ENCODE measurements at regions not wholly inside any gene's neighbourhood (a gene's known extent, or its start where the extent isn't known, plus 50 kb on each side); places are given as distances from the start of the nearest gene placed in this dataset.

DNA sequence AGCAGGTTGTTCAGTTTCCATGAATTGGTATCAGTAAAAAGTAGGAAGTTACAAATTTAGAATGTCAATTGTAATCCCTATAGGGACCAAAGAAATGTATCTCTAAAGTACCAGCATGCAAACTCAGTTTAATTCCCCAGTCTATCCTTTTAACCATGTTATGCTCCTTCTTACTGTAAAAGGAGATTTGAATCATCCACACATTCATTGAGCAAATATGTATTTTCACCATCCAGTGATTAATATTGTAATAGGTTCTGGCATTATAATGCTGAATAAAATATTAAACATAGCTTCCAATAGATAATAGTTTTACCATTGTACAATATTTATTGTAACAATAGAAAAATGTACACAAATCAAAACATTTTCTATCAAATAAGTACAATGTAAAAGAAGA lies 228.2 kb upstream of the SEMA3A start:
- Histone ChIP-seq H3K27me3 (ENCODE audit: control insufficient read depth, insufficient read depth, low read length) (no peaks in the 10 kb centered on the region), H3K9ac (ENCODE audit: low read length in 3 of 3) (no peak overlapping the region), H3K9me3 (ENCODE audit: control insufficient read depth in 2 of 3, insufficient read depth in 1 of 3, low read length in 3 of 3) (no peaks in the 10 kb centered on the region), H3K27ac (ENCODE audit: low read depth in 2 of 2, low read length in 2 of 2) (no peak overlapping the region), H3K4me1 (ENCODE audit: control insufficient read depth in 2 of 3, insufficient read depth in 2 of 3, low read depth in 1 of 3, low read length in 3 of 3) (no peaks in the 10 kb centered on the region), H3K36me3 (ENCODE audit: control insufficient read depth in 2 of 3, insufficient read depth in 3 of 3, low read length in 3 of 3) (no peaks in the 10 kb centered on the region), H3K4me3 (ENCODE audit: low read length in 3 of 3) (no peak overlapping the region)
- intact Hi-C loops (cut with DNase I): no loop called here
- TF ChIP-seq, protein P1, sequence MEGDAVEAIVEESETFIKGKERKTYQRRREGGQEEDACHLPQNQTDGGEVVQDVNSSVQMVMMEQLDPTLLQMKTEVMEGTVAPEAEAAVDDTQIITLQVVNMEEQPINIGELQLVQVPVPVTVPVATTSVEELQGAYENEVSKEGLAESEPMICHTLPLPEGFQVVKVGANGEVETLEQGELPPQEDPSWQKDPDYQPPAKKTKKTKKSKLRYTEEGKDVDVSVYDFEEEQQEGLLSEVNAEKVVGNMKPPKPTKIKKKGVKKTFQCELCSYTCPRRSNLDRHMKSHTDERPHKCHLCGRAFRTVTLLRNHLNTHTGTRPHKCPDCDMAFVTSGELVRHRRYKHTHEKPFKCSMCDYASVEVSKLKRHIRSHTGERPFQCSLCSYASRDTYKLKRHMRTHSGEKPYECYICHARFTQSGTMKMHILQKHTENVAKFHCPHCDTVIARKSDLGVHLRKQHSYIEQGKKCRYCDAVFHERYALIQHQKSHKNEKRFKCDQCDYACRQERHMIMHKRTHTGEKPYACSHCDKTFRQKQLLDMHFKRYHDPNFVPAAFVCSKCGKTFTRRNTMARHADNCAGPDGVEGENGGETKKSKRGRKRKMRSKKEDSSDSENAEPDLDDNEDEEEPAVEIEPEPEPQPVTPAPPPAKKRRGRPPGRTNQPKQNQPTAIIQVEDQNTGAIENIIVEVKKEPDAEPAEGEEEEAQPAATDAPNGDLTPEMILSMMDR (IDR thresholded peaks at IDR 0.05; ENCODE audit: borderline replicate concordance, extremely low read depth, insufficient read depth): no peak
- DNase-seq: no peak
- no peak for FAIRE-seq

DNA sequence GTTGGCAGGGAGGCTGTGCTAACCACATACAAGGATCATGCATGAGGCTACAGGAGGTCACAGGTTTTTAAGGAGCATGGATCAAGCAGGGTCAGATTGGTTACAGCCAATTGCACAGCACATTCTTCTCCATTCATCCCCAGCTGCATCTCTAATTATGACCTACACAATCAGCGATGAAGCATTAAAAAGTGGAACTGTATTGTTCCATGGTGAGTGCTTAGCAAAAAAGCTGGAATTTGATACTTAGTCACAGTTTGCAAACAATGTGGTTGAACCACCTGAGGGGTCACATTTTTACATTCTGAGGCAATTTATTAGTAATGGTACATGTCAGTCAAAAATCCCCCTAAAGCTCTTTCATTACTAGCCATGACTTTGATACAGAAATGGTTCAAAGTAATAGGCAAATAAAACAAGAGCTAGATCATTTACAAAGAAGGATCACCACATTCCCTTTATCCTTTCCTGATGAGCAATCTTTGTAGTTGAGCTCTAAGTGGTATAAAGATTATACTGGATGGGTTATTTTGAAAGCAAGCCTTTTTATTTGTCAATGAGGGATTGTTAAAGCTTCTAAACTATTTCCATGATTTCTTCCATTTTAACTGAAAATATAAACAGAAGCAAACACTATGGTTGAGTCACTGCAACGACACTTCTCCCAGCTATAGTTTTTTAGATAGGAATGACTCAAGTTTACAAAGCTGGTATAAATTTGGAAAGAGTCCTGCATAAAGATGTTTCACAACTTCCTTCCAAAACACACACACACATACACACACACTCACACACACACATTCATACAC lies 217.8 kb upstream of the SEMA3A start:
- Histone ChIP-seq H3K9ac (ENCODE audit: low read length in 3 of 3) (no peak overlapping the region), H3K27me3 (ENCODE audit: control insufficient read depth, insufficient read depth, low read length) (no peaks in the 10 kb centered on the region), H3K4me1 (ENCODE audit: control insufficient read depth in 2 of 3, insufficient read depth in 2 of 3, low read depth in 1 of 3, low read length in 3 of 3) (no peaks in the 10 kb centered on the region), H3K27ac (ENCODE audit: low read depth in 2 of 2, low read length in 2 of 2) (no peak overlapping the region), H3K4me3 (ENCODE audit: low read length in 3 of 3) (no peak overlapping the region), H3K9me3 (ENCODE audit: control insufficient read depth in 2 of 3, insufficient read depth in 1 of 3, low read length in 3 of 3) (no peaks in the 10 kb centered on the region), H3K36me3 (ENCODE audit: control insufficient read depth in 2 of 3, insufficient read depth in 3 of 3, low read length in 3 of 3) (no peaks in the 10 kb centered on the region)
- FAIRE-seq (no peak), DNase-seq (peak in 2 of 5 donors; percentile 54 to 58)
- TF ChIP-seq, protein P1 (IDR thresholded peaks at IDR 0.05; ENCODE audit: borderline replicate concordance, extremely low read depth, insufficient read depth): no peak
- intact Hi-C loops (cut with DNase I): no loop called here

DNA sequence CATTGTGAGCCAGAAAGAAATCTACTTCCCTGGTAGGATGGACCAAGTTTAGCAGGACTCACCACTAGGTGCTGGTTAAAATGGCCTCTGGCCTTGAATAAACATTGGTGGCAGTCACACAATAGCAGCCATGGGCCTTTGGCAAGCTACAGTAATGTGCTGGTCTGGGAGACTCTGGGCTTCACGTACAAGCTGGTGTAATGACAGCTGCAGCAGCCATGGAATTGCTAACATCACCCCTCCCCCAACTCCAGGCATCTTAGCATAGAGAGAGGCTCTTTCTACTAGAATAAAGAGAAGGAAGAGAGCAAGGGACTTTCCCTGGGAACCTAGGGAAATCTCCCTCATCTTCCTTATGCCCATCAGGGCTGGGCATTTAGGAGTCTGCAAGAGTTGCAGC lies 205.1 kb upstream of the SEMA3A start:
- TF ChIP-seq, protein P1 (IDR thresholded peaks at IDR 0.05; ENCODE audit: borderline replicate concordance, extremely low read depth, insufficient read depth): no peak
- Histone ChIP-seq H3K9ac (ENCODE audit: low read length in 3 of 3) (no peak overlapping the region), H3K4me1 (ENCODE audit: control insufficient read depth in 2 of 3, insufficient read depth in 2 of 3, low read depth in 1 of 3, low read length in 3 of 3) (no peaks in the 10 kb centered on the region), H3K4me3 (ENCODE audit: low read length in 3 of 3) (no peak overlapping the region), H3K27ac (ENCODE audit: low read depth in 2 of 2, low read length in 2 of 2) (no peak overlapping the region), H3K9me3 (ENCODE audit: control insufficient read depth in 2 of 3, insufficient read depth in 1 of 3, low read length in 3 of 3) (peaks cover 0 to 2% (median 0%) of the 10 kb centered on the region in 3 donors), H3K27me3 (ENCODE audit: control insufficient read depth, insufficient read depth, low read length) (no peaks in the 10 kb centered on the region), H3K36me3 (ENCODE audit: control insufficient read depth in 2 of 3, insufficient read depth in 3 of 3, low read length in 3 of 3) (no peaks in the 10 kb centered on the region)
- DNase-seq: no peak
- intact Hi-C loops (cut with DNase I): no loop called here
- no peak for FAIRE-seq

Measured in kidney (tissue), 13 donors.